GM12864 (cell line): ENCODE measurements at regions not wholly inside any gene's neighbourhood (a gene's known extent, or its start where the extent isn't known, plus 50 kb on each side); places are given as distances from the start of the nearest gene placed in this dataset.

Experiments used
- DNase-seq: peaks from one replicate; pipeline ENCODE4 v3.0.0-alpha.2; 2011; ENCODE audit warnings: low read depth
- H3K4me3 ChIP-seq: 2 replicates; pipeline ENCODE4 v1.5.1; 2011; ENCODE audit warnings: mild to moderate bottlenecking, low read depth, low read length, control low read depth
- TF ChIP-seq, protein P1 (sequence below): IDR thresholded peaks from 2 replicates; pipeline ENCODE4 v1.5.1; 2011; ENCODE audit warnings: low read depth, mild to moderate bottlenecking, moderate library complexity, low read length, control low read depth, inconsistent platforms; ENCODE audit errors: missing control alignments

GRCh38 chr13:62250501-62251201 lies 835.0 kb upstream of the PCDH20 start:
- DNase-seq = no peak
- TF ChIP-seq, protein P1, sequence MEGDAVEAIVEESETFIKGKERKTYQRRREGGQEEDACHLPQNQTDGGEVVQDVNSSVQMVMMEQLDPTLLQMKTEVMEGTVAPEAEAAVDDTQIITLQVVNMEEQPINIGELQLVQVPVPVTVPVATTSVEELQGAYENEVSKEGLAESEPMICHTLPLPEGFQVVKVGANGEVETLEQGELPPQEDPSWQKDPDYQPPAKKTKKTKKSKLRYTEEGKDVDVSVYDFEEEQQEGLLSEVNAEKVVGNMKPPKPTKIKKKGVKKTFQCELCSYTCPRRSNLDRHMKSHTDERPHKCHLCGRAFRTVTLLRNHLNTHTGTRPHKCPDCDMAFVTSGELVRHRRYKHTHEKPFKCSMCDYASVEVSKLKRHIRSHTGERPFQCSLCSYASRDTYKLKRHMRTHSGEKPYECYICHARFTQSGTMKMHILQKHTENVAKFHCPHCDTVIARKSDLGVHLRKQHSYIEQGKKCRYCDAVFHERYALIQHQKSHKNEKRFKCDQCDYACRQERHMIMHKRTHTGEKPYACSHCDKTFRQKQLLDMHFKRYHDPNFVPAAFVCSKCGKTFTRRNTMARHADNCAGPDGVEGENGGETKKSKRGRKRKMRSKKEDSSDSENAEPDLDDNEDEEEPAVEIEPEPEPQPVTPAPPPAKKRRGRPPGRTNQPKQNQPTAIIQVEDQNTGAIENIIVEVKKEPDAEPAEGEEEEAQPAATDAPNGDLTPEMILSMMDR = no peak
- H3K4me3 ChIP-seq = no peak overlapping the region

DNA sequence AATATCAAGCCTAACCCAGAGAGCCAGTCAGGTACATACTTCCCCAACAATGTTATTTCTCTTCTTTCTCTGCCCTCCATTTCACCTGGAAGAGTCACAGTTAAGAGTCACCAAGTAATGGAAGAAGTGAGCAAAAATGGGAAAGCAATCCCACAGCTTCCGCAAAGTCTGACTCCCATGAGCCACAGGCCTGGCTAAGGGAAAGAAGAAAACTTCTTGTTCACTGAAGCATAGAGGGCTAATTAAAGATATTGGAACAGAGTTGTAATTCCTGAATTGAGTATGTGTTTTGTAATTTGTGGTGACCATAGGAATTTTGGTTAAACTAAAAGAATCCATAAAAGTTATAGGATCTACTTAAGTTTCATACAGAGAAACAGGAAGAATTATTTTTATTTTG lies 830.9 kb upstream of the PCDH20 start:
- H3K4me3 ChIP-seq = no peak overlapping the region
- DNase-seq = no peak
- TF ChIP-seq, protein P1 = no peak

DNA sequence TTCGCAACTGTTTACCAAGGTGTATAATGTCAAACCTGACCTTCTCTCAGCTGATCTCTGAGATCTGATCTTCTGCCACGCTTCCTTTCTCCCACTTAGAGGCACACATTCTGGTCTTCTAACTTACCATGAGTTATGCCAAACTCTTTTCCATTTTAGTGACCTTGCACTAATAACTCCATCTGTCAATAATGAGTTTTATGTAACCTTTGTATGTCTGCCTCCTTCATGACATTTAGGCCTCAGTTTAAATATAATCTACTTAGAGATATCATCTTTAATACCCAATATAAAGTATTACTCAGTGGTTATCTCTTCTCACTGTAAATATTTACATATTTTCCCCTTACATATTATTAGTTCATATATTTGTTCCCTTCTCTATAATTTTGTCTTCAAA lies 827.5 kb upstream of the PCDH20 start:
- no peak overlapping the region for H3K4me3 ChIP-seq
- TF ChIP-seq, protein P1 = no peak
- no peak for DNase-seq

GRCh38 chr13:62234780-62235440 lies 819.3 kb upstream of the PCDH20 start:
- DNase-seq = no peak
- TF ChIP-seq, protein P1 = no peak

DNA sequence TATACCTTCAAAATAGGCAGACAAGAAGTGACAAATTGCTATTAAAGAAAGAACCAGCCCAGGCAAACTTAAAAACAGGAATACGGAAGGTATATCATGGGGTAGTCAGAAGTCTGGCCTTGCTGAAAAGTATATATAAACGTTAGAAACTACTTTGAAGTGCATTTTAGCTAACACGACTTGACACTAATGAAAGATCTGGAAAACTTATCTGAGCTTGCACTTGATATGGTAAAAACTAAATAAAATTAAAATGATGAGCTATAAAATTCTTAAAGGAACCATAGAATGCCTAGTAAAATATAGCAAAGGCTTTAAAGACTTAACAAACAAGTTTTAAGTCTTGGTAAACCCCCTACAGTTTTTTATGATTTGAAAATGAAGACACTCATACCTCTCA lies 795.3 kb upstream of the PCDH20 start:
- H3K4me3 ChIP-seq = no peak overlapping the region
- no peak for DNase-seq
- TF ChIP-seq, protein P1 = no peak

More at GRCh38 chr13:62234780-62235440, 819.3 kb upstream of the PCDH20 start:
- H3K4me3 ChIP-seq = no peak overlapping the region

DNA sequence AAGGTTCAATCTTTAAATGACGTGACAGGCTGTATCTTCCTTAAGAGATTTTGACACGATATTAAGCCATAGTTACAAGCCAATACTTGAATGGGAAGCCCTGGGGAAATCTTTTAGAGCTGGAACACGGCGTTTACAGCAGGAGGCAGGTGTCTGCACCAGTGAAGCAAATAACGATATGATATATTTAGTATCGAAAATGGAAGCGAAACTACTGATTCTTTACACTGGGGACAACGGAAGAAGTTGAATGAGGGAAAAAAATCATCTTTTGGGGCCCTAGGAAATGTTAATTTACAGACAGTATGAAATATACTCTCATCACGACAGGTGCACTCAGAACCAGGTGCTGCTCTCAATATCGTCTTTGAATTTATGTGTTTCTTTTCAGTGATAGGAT lies 793.9 kb upstream of the PCDH20 start:
- DNase-seq = peak; percentile 19
- TF ChIP-seq, protein P1 = no peak
- H3K4me3 ChIP-seq = no peak overlapping the region; the same call in 1 of the 2 replicates
